ENCODE measurements at regions not wholly inside any gene's neighbourhood (a gene's known extent, or its start where the extent isn't known, plus 50 kb on each side); places are given as distances from the start of the nearest gene placed in this dataset.
A peak's percentile ranks its signal among the peaks of the same experiment; 100 is the strongest.

- no peak for TF ChIP-seq YY1 (IDR thresholded peaks at IDR 0.05; ENCODE audit: low read depth, low read length)
- TF ChIP-seq RFX5 (IDR thresholded peaks at IDR 0.05; ENCODE audit: low read depth, low read length) = no peak
- TF ChIP-seq IRF5 (IDR thresholded peaks at IDR 0.05; ENCODE audit: borderline replicate concordance) = no peak
- no peak for TF ChIP-seq MTA2 (IDR thresholded peaks at IDR 0.05; ENCODE audit: low read depth)
- no peak for TF ChIP-seq ZBED1 (IDR thresholded peaks at IDR 0.05; ENCODE audit: borderline replicate concordance)
- TF ChIP-seq IRF3 (IDR thresholded peaks at IDR 0.05) = no peak
Measured at GRCh38 chr5:135218486-135218755, 180.6 kb downstream of the MACROH2A1 start (continued).

GRCh38 chr5:135217669-135218485, 181.2 kb downstream of the MACROH2A1 start:
- TF ChIP-seq ZBTB4 (CRISPR knock-in tag; IDR thresholded peaks at IDR 0.05) = no peak
- TF ChIP-seq CTCF (IDR thresholded peaks at IDR 0.05 in 2 of 3, conservative IDR thresholded peaks at IDR 0.05 in 1 of 3; ENCODE audit: control insufficient read depth in 2 of 3, extremely low read depth in 1 of 3, insufficient read depth in 1 of 3, low read depth in 3 of 3, low read length in 3 of 3) = peak in 1 of 3 experiments; percentile 5; a peak in 1 of 6 replicates
- H3K4me3 ChIP-seq = no peak overlapping the region
- no peak overlapping the region for H2AFZ ChIP-seq (ENCODE audit: control insufficient read depth, low read depth, low read length)
- ChIA-PET CTCF (interaction anchor here (2.3 kb wide), 1 partner anchor 13 kb away, joined by 8 read pairs; no protein-coding TSS in a partner anchor), RAD21 (ENCODE audit: unreplicated experiment) (no interaction called here), SMC1A (ENCODE audit: uncharacterized antibody, unreplicated experiment) (interaction anchor here (1.3 kb wide), 1 partner anchor 285 kb away, joined by 3 read pairs; no protein-coding TSS in a partner anchor), POLR2A (no interaction called here)
- no TSS peak for BruUV-seq (replicated peaks)
- H3K9me3 ChIP-seq (replicated peaks; ENCODE audit: control insufficient read depth, insufficient read depth, low read length) = no peaks in the 10 kb centered on the region
- intact Hi-C loops (cut with micrococcal nuclease; ENCODE audit: unreplicated experiment) = no loop called here
- 36% methylated on average over 11 of the region's 11 CpGs for WGBS (ENCODE audit: insufficient coverage, insufficient replicate concordance, low lambda C conversion rate, missing lambda C conversion rate)
- no peak for ATAC-seq
- H3K79me2 ChIP-seq (ENCODE audit: control insufficient read depth, insufficient read depth, low read length) = no peaks in the 10 kb centered on the region
- peaks cover 0 to 1% of the 10 kb centered on the region in 2 experiments for H3K27me3 ChIP-seq (replicated peaks in 1 of 2; ENCODE audit: control insufficient read depth in 2 of 2, insufficient read depth in 2 of 2, low read length in 1 of 2)
- no peaks in the 10 kb centered on the region for H4K20me1 ChIP-seq (ENCODE audit: control insufficient read depth, insufficient read depth)
- FAIRE-seq = no peak
- H3K36me3 ChIP-seq (ENCODE audit: control insufficient read depth in 2 of 2, insufficient read depth in 2 of 2, low read length in 1 of 2) = no peaks in the 10 kb centered on the region
- H3K9ac ChIP-seq (ENCODE audit: control insufficient read depth, insufficient read depth, low read length) = no peak overlapping the region
- no peak overlapping the region for H3K27ac ChIP-seq (ENCODE audit: control insufficient read depth, insufficient read depth)
- in situ Hi-C loops (cut with MboI) = no loop called here
- DNase-seq (ENCODE audit: low read depth, low spot score) = no peak
- H3K4me2 ChIP-seq (ENCODE audit: control insufficient read depth, insufficient read depth) = no peak overlapping the region
- H3K4me1 ChIP-seq (ENCODE audit: control insufficient read depth, insufficient read depth, low read length) = no peaks in the 10 kb centered on the region
